ENCODE measurements at regions not wholly inside any gene's neighbourhood (a gene's known extent, or its start where the extent isn't known, plus 50 kb on each side); places are given as distances from the start of the nearest gene placed in this dataset.

DNA sequence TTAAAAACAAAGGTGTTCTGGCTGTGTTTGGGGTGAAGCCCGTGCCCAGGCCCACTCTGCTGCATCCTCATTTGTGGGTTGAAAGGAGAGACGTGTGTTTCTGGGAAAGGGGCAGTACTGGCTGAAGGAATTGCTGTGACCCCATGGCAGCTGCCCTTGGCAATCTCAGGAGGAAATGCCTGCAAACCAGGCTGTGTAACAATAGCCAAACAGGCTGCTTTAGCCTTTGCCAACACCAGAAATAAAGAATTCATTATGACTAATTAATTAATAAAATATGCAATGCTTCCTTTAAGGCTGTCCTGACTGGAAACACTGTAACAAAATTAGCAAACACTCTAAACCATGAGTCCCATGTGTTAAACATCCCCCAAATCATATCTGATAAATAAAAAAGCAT lies 53.0 kb upstream of the KRR1 start:
- H3K27ac ChIP-seq (ENCODE audit: low read depth, low read length), result no peak overlapping the region

GRCh38 chr12:75563351-75563750 lies 51.9 kb upstream of the KRR1 start:
- no peak overlapping the region for H3K9ac ChIP-seq (ENCODE audit: low read depth in 1 of 2, low read length in 2 of 2)
- H3K4me1 ChIP-seq (ENCODE audit: control insufficient read depth in 1 of 2, insufficient read depth in 2 of 2, low read length in 2 of 2), result no peaks in the 10 kb centered on the region

More for the DNA sequence above, 53.0 kb upstream of the KRR1 start:
- no peak overlapping the region for H3K9ac ChIP-seq (ENCODE audit: low read depth in 1 of 2, low read length in 2 of 2)
- no peak overlapping the region for H3K4me3 ChIP-seq (ENCODE audit: low read depth in 1 of 2, low read length in 2 of 2)
- H3K9me3 ChIP-seq (ENCODE audit: control insufficient read depth in 1 of 2, low read length in 2 of 2), result no peaks in the 10 kb centered on the region
- H3K27me3 ChIP-seq (ENCODE audit: control insufficient read depth in 1 of 2, insufficient read depth in 2 of 2, low read length in 2 of 2), result no peaks in the 10 kb centered on the region
- no peaks in the 10 kb centered on the region for H3K4me1 ChIP-seq (ENCODE audit: control insufficient read depth in 1 of 2, insufficient read depth in 2 of 2, low read length in 2 of 2)
- no peaks in the 10 kb centered on the region for H3K36me3 ChIP-seq (ENCODE audit: control insufficient read depth in 1 of 2, insufficient read depth in 2 of 2, low read length in 2 of 2)

DNA sequence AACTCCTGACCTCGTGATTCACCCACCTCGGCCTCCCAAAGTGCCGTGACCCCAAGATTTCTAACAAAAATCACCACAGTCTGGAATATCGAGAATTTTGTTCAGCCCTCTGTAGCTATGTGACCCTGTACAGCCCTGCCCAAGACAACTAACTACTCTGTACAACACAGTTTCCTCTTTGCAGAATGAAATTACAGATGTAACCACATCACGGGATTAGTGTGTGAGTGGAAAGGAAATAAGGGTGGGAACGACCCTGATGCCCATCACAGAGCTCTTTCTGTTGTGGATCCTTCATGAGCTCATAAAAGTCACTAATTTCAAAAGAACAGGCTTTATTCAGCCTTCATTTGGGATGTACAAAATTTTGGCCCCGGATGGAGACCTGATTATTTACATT lies 50.5 kb upstream of the KRR1 start:
- Histone ChIP-seq H3K9me3 (ENCODE audit: control insufficient read depth in 1 of 2, low read length in 2 of 2) (no peaks in the 10 kb centered on the region), H3K4me1 (ENCODE audit: control insufficient read depth in 1 of 2, insufficient read depth in 2 of 2, low read length in 2 of 2) (no peaks in the 10 kb centered on the region), H3K36me3 (ENCODE audit: control insufficient read depth in 1 of 2, insufficient read depth in 2 of 2, low read length in 2 of 2) (no peaks in the 10 kb centered on the region), H3K9ac (ENCODE audit: low read depth in 1 of 2, low read length in 2 of 2) (no peak overlapping the region), H3K27me3 (ENCODE audit: control insufficient read depth in 1 of 2, insufficient read depth in 2 of 2, low read length in 2 of 2) (no peaks in the 10 kb centered on the region), H3K27ac (ENCODE audit: low read depth, low read length) (no peak overlapping the region), H3K4me3 (ENCODE audit: low read depth in 1 of 2, low read length in 2 of 2) (no peak overlapping the region)

More at GRCh38 chr12:75563351-75563750, 51.9 kb upstream of the KRR1 start:
- Histone ChIP-seq H3K36me3 (ENCODE audit: control insufficient read depth in 1 of 2, insufficient read depth in 2 of 2, low read length in 2 of 2) (no peaks in the 10 kb centered on the region), H3K4me3 (ENCODE audit: low read depth in 1 of 2, low read length in 2 of 2) (no peak overlapping the region), H3K9me3 (ENCODE audit: control insufficient read depth in 1 of 2, low read length in 2 of 2) (no peaks in the 10 kb centered on the region), H3K27me3 (ENCODE audit: control insufficient read depth in 1 of 2, insufficient read depth in 2 of 2, low read length in 2 of 2) (no peaks in the 10 kb centered on the region), H3K27ac (ENCODE audit: low read depth, low read length) (no peak overlapping the region)
